Activated naive CD4-positive, alpha-beta T cell treated with anti-CD3 and anti-CD28 coated beads, Interleukin-2, amount 10 ng/mL, durations not matched to agents 7 days and 5 days (primary cell): ENCODE measurements at regions not wholly inside any gene's neighbourhood (a gene's known extent, or its start where the extent isn't known, plus 50 kb on each side); places are given as distances from the start of the nearest gene placed in this dataset.
"Not testable (repeated sequence)": the region's sequence is repeated elsewhere in the genome, so short reads cannot be mapped to it uniquely, and the experiment has no call there.

ENCODE experiments used
- CTCF ChIA-PET: fragments of 350-600 bp; sonication (Branson Sonifier 250); formaldehyde crosslinking; loops from one replicate; lab custom pipeline; 2021; ENCODE audit warnings: antibody characterized with exemption; lab: Charles Lee
- DNase-seq: peaks from one replicate; pipeline ENCODE4 v3.0.0-alpha.2; 2020
- H3K27ac Mint-ChIP-seq: one replicate; pipeline ENCODE4 v1.8.0; 2021; ENCODE audit warnings: mild to moderate bottlenecking, moderate library complexity, mixed read lengths
- H3K27me3 Mint-ChIP-seq: one replicate; pipeline ENCODE4 v1.8.0; 2021; ENCODE audit warnings: mild to moderate bottlenecking, mixed read lengths
- H3K36me3 Mint-ChIP-seq: one replicate; pipeline ENCODE4 v1.8.0; 2021; ENCODE audit warnings: mixed read lengths
- H3K4me1 Mint-ChIP-seq: one replicate; pipeline ENCODE4 v1.8.0; 2021; ENCODE audit warnings: mixed read lengths
- H3K4me3 Mint-ChIP-seq: one replicate; pipeline ENCODE4 v1.8.0; 2021; ENCODE audit warnings: mild to moderate bottlenecking, moderate library complexity, mixed read lengths
- H3K9me3 Mint-ChIP-seq: one replicate; pipeline ENCODE4 v1.8.0; 2021; ENCODE audit warnings: mixed read lengths

DNA sequence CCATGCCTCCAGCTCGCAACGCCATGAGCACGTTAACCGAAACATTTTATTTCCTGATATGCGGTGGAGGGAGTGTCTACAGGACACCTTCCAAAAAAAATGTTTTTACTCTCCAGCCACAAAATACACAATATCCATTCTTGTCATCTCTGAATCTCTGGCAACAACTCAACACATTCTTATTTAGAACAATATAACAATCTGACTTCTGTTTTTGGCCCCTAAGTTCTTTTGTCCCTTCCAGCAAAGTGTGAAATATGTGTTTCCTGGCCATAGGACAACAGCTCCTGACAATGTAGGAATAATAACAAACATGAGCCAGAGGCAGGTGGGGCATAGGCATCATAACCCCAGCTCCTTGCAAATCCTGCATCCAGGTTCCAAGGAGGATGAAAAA, 163.0 kb downstream of the DDX1 start:
- Mint-ChIP-seq H3K27me3 (no peaks in the 10 kb centered on the region), H3K36me3 (no peaks in the 10 kb centered on the region), H3K27ac (no peak overlapping the region), H3K4me1 (no peaks in the 10 kb centered on the region), H3K9me3 (no peaks in the 10 kb centered on the region), H3K4me3 (no peak overlapping the region)
- DNase-seq = no peak
- CTCF ChIA-PET = no interaction called here

DNA sequence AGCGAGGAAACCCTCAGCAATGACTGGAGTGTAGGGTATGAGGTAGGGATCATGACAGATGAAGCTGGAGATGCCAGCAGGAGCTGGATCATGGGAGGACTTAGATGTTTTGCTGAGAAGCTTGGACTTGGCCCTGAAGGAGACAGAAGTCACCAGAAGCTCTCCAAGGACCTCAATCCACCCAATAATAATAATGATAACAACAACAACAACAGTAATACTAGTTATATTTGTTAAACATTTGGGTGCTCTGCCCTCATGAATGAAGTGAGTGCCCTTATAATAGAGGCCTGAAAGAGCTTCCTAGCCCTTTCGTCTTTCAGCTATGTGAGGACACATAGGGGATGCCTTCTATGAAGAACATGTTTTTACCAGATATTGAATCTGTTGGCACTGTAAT, 163.9 kb downstream of the DDX1 start:
- Mint-ChIP-seq H3K4me3 (no peak overlapping the region), H3K27me3 (no peaks in the 10 kb centered on the region), H3K4me1 (no peaks in the 10 kb centered on the region), H3K36me3 (no peaks in the 10 kb centered on the region), H3K27ac (no peak overlapping the region), H3K9me3 (no peaks in the 10 kb centered on the region)
- no peak for DNase-seq
- CTCF ChIA-PET = no interaction called here

DNA sequence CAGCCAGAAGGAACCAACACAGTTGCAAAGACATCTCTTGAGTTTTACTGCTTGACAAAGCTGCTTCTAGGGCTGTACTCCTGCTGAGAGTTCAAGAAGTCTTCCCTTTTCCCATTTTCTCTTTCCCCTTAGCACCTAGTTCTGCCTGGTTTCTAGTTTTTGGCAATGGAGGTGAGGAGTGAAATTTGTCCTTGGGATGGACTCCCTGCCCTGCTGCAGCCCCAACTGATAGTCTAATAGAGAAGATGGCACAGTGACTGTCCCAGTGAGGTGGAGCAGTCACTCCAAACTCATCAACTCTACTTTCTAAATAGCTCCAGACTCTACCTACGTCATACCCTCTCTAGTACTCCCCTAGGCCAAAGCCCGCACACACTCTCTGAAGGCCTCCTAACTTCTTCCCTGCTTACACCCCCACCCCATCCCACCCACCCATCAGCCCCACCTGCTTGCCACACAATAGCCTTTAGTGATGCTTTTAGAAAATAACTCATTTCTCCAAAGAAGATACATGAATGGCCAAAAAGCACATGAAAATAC, 164.4 kb downstream of the DDX1 start:
- Mint-ChIP-seq H3K4me3 (no peak overlapping the region), H3K36me3 (no peaks in the 10 kb centered on the region), H3K27me3 (no peaks in the 10 kb centered on the region), H3K27ac (no peak overlapping the region), H3K4me1 (no peaks in the 10 kb centered on the region), H3K9me3 (no peaks in the 10 kb centered on the region)
- CTCF ChIA-PET = no interaction called here
- DNase-seq = no peak

DNA sequence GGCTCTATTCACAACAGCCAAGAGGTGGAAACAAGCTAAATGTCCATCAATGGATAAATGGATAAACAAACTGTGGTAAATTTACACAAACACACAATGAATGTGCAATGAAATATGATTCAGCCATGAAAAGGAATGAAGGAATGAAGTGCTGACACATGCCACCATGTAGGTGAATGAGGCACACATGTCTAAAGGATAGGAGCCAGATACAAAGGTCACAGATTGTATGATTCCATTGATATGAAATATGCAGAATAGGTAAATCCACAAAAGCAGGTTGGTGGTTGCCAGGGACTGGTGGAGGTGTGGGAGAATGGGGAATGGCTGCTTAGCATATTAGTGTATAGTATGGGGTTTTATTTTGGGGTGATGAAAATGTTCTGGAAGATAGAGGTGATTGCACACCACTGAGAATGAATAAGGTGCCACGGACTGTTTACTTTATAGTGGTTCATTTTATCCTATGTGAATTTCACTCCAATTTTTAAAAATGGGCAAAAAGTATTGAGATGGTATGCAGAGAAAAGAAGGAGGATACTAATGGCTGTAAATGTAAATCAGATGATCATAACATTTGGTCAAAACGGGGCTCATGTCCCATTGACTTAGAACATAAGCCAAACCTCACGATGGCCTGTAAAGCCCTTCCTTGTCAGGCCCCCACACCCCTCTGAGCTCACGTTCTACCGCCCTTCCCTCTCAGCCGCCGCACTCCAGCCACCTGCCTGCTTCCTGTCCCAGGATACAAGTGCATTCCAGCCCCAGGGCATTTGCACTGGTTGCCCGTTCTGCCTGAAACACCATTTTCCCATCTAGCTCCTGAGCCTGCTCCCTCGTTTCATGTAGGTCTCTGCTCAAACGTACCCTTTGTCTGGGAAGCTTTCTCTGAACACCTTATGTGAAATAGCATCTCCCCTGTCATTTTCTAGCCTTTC, 165.5 kb downstream of the DDX1 start:
- H3K27me3 Mint-ChIP-seq = no peaks in the 10 kb centered on the region
- H3K4me3 Mint-ChIP-seq = no peak overlapping the region
- H3K9me3 Mint-ChIP-seq = no peaks in the 10 kb centered on the region
- H3K27ac Mint-ChIP-seq = no peak overlapping the region
- no peak for DNase-seq
- no peaks in the 10 kb centered on the region for H3K36me3 Mint-ChIP-seq
- no peaks in the 10 kb centered on the region for H3K4me1 Mint-ChIP-seq
- CTCF ChIA-PET = no interaction called here

DNA sequence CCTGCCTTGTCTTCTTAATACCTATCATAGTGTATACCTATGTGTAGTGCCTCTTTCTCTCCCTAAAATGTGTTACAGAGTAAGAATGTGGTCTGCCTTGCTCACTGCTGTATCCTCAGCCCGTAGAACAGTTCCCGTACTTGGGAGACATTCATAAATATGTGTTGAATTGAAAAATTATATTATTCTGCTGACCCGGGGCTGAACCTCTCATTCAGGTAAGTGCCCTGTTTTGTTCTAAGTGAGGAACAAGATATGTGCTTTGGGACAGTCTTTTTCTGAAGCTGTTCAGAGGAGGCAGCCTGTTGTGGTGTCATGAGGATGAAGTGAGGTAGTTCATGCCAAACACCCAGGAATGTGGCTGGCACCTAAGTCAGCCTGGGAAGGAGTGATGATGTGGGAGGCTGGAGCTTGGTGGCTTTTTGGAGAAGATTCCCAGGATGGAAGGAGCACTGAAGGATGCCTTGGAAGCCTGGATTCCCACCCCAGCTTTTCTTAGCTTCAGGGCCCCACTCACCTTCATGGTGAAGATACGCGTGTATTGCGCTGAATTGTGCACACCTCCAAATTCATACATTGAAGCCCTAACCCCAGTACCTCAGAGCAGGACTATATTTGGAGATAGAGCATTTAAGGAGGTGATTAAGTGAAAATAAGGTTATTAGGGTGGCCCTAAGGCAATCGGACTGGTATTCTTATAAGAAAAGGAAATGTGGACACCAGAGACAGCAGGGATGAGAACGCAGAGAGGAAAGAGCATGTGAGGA, 166.3 kb downstream of the DDX1 start:
- Mint-ChIP-seq H3K36me3 (no peaks in the 10 kb centered on the region), H3K4me1 (no peaks in the 10 kb centered on the region), H3K9me3 (no peaks in the 10 kb centered on the region), H3K27me3 (no peaks in the 10 kb centered on the region), H3K4me3 (no peak overlapping the region), H3K27ac (no peak overlapping the region)
- CTCF ChIA-PET = no interaction called here
- DNase-seq = no peak

DNA sequence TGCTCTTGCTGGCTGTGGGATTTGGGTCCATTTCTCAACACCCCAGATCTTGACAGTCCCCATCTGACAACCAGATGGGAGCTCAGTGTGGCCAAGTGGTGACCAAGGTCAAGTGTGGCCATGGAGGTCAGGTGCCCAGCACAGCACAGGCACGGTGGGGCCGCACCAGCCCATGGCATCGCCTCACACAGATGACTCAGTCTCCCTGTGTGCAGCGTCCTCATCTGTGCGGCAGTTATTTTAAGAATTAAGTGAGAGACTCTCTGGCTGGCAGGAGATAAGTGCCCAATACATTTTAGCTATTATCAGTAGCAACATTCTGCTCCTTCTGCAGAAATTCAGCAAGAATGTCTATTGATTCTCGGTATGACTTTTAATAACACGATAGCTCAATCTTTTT, 167.2 kb downstream of the DDX1 start:
- DNase-seq = no peak
- Mint-ChIP-seq H3K4me3 (no peak overlapping the region), H3K27ac (no peak overlapping the region), H3K27me3 (no peaks in the 10 kb centered on the region), H3K4me1 (no peaks in the 10 kb centered on the region), H3K36me3 (no peaks in the 10 kb centered on the region), H3K9me3 (no peaks in the 10 kb centered on the region)
- CTCF ChIA-PET = no interaction called here

DNA sequence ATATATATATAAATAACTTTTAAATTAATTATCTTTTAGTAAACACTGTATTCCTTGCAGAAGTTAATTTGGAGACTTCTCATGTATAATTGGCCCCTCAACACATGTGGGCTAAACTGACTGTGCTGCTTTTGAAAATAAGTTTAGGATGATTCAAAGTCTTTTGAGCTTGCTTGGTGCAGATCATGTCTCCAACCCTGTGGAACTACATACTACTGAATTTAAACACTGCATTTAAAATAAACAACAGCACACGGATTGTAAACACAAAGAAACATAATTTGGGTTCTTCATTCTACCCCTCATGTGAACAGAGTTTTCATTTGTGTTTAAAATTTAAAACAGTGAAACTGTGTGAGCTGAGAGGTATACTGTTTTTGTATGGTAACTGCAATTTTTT, 167.7 kb downstream of the DDX1 start:
- Mint-ChIP-seq H3K4me1 (no peaks in the 10 kb centered on the region), H3K27ac (no peak overlapping the region), H3K9me3 (no peaks in the 10 kb centered on the region), H3K4me3 (no peak overlapping the region), H3K27me3 (no peaks in the 10 kb centered on the region), H3K36me3 (no peaks in the 10 kb centered on the region)
- CTCF ChIA-PET = no interaction called here
- no peak for DNase-seq

DNA sequence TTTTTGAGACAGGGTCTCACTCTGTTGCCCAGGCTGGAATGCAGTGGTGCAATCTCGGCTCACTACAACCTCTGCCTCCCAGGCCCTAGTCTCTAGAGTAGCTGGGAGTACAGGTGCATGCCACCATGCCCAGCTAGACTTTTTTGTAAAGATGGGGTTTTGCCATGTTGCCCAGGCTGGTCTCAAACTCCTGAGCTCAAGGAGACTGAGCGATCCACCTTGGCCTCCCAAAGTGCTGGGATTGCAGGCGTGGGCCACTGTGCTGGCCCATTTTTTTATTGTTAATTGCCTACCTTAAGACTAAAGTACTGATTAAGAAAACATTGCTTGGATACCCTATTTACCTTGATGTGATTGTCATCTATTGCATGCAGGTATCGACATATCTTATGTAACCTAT, 168.1 kb downstream of the DDX1 start:
- H3K27me3 Mint-ChIP-seq, CTCF ChIA-PET, H3K4me3 Mint-ChIP-seq, DNase-seq, H3K9me3 Mint-ChIP-seq, H3K4me1 Mint-ChIP-seq, H3K27ac Mint-ChIP-seq, H3K36me3 Mint-ChIP-seq: not testable (repeated sequence)

DNA sequence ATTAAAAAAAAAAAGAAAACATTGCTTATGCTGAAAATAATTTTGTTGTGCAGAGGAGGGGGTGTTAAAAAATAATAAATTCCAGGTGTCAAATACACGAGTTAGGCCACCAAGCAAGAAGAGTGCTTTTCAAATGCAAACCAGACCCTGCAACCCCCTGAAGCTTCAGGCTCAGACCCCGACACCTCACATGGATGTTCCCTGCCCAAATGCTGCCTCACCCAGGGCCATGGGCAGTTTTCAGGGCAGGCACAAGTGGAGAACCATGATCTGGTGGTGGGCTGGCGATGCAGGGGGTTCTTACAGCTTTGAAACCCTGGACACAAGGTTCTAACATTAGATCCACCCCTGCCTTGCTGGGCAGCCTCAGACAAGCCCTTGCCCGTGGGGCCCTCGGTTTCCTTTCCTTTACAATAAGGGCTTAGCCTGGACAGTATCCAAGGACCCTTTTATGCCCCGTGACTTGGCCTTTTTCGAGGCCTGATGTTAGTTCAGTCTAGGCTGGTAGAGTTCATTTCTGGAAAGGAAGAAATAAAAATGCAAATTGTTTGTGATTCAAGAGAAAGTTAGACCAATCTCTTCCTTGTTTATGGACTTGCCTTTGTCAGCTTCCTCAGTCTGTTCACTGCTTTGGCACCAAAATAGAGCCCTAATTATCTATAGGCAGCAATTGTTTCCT, 168.7 kb downstream of the DDX1 start:
- Mint-ChIP-seq H3K27ac (no peak overlapping the region), H3K9me3 (no peaks in the 10 kb centered on the region), H3K27me3 (no peaks in the 10 kb centered on the region), H3K4me3 (no peak overlapping the region), H3K4me1 (no peaks in the 10 kb centered on the region), H3K36me3 (no peaks in the 10 kb centered on the region)
- DNase-seq = no peak
- CTCF ChIA-PET = no interaction called here

DNA sequence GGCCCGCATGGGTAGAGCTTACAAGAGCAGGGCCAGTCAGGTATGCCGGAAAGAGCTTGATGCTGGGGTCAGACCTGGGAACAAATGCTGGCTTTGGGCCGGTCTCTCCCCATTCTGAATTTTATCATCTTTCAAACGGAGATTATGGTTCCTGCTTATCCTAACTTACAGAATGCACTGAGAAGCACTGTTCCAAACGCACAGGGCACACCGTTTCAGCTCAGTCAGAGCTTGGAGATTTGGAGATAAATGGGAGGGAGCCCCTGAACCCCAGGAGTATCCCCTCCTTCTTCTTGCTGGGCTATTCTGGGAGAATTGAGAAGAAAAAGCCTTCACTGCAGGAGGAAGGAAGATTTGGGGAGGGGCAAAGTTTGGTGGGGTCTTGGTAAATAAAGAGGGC, 169.4 kb downstream of the DDX1 start:
- Mint-ChIP-seq H3K9me3 (no peaks in the 10 kb centered on the region), H3K4me1 (no peaks in the 10 kb centered on the region), H3K4me3 (no peak overlapping the region), H3K27me3 (no peaks in the 10 kb centered on the region), H3K27ac (no peak overlapping the region), H3K36me3 (no peaks in the 10 kb centered on the region)
- DNase-seq = no peak
- CTCF ChIA-PET = no interaction called here

DNA sequence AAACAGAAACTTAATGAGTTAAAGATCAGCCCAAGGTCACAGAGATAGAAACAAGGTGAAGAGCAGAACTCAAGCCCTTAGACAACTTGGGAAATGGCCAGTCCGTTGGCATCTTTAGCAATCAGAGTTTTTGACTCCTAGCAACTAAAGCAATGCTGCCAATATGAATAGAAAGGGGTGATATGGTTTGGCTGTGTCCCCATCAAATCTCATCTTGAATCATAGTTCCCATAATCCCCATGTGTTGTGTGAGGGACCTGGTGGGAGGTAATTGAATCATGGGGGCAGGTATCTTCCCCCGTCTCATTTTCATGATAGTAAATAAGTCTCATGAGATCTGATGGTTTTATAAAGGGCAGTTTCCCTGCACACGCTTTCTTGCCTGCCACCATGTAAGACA, 170.2 kb downstream of the DDX1 start:
- H3K27ac Mint-ChIP-seq = no peak overlapping the region
- H3K4me3 Mint-ChIP-seq = no peak overlapping the region
- CTCF ChIA-PET = no interaction called here
- H3K4me1 Mint-ChIP-seq = no peaks in the 10 kb centered on the region
- no peaks in the 10 kb centered on the region for H3K36me3 Mint-ChIP-seq
- H3K9me3 Mint-ChIP-seq = no peaks in the 10 kb centered on the region
- no peaks in the 10 kb centered on the region for H3K27me3 Mint-ChIP-seq
- no peak for DNase-seq

DNA sequence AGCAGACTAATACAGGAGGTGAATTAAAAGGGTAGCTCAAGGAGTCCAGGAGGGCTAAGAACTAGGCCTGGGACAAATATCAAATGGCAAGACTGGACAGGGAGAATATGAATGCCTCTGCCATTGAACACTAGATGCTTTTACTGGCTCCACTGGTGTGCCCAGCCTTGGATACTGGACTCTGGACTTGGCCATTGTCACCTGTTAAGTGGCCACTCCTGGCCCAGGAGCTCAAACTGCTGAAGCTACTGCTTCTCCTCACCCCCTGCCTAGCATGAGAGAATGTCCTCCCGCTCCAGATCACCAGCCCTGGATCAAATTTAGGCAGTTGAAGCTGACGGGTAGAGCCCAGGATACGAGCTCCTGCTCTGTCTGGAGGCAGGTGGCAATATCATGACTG, 170.8 kb downstream of the DDX1 start:
- no peak for DNase-seq
- Mint-ChIP-seq H3K27ac (no peak overlapping the region), H3K4me1 (no peaks in the 10 kb centered on the region), H3K4me3 (no peak overlapping the region), H3K36me3 (no peaks in the 10 kb centered on the region), H3K27me3 (no peaks in the 10 kb centered on the region), H3K9me3 (no peaks in the 10 kb centered on the region)
- CTCF ChIA-PET = no interaction called here

DNA sequence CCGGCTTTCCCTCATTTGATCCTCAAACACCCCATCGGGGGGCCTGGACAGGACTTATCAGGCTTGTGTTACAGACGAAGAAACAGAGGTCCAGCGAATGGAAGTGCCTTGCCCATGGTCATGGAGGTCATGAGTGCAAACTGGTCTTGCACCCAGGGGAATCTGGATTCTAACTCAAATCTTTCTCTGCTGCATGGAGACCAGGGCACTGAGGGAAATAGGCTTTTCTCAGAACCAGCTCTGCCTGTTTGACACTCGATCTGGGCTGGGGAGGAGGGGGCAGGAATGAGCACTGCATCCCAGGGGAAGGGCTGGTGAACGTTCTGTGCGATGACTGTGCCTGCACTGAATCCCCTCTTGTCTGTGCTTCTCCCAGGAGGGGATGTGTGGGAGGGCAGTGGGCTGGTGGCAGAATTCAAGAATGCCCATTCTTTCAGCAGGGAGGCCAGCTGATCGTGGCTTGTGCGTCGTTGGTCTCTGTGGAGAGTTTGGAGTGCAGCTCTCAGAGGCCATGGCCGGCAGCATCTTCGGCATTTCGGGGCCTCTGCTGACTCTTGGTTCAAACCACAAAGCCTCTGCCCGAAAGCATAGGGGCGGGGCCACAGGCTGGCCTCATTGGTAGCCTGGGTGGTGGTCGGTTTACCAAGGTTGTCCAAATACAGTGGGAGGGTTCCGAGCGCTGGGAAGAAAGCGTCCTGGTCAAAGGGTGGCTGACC, 171.6 kb downstream of the DDX1 start:
- no peak for DNase-seq
- Mint-ChIP-seq H3K27ac (no peak overlapping the region), H3K4me3 (no peak overlapping the region), H3K4me1 (no peaks in the 10 kb centered on the region), H3K27me3 (no peaks in the 10 kb centered on the region), H3K36me3 (no peaks in the 10 kb centered on the region), H3K9me3 (no peaks in the 10 kb centered on the region)
- CTCF ChIA-PET = no interaction called here
